ENCODE measurements at regions not wholly inside any gene's neighbourhood (a gene's known extent, or its start where the extent isn't known, plus 50 kb on each side); places are given as distances from the start of the nearest gene placed in this dataset.
"Not testable (repeated sequence)": the region's sequence is repeated elsewhere in the genome, so short reads cannot be mapped to it uniquely, and the experiment has no call there.

GRCh38 chr7:131652934-131653333, 96.5 kb upstream of the PODXL start:
- no peak for DNase-seq
- in situ Hi-C loops (cut with HindIII; ENCODE audit: low pct_ligation_motif_present, low pct_unique_long_range_greater_than_20kb, low sequenced_read_pairs) = no loop called here

GRCh38 chr7:131652194-131652593, 95.8 kb upstream of the PODXL start:
- in situ Hi-C loops (cut with HindIII; ENCODE audit: low pct_ligation_motif_present, low pct_unique_long_range_greater_than_20kb, low sequenced_read_pairs) = no loop called here
- no peak for DNase-seq

GRCh38 chr7:131649879-131650278, 93.5 kb upstream of the PODXL start:
- no peak for DNase-seq
- in situ Hi-C loops (cut with HindIII; ENCODE audit: low pct_ligation_motif_present, low pct_unique_long_range_greater_than_20kb, low sequenced_read_pairs) = no loop called here

GRCh38 chr7:131649003-131649541, 92.6 kb upstream of the PODXL start:
- no peak for DNase-seq
- in situ Hi-C loops (cut with HindIII; ENCODE audit: low pct_ligation_motif_present, low pct_unique_long_range_greater_than_20kb, low sequenced_read_pairs) = no loop called here

GRCh38 chr7:131648491-131648890, 92.1 kb upstream of the PODXL start:
- no peak for DNase-seq
- in situ Hi-C loops (cut with HindIII; ENCODE audit: low pct_ligation_motif_present, low pct_unique_long_range_greater_than_20kb, low sequenced_read_pairs) = no loop called here

GRCh38 chr7:131646203-131646602, 89.8 kb upstream of the PODXL start:
- DNase-seq = no peak
- in situ Hi-C loops (cut with HindIII; ENCODE audit: low pct_ligation_motif_present, low pct_unique_long_range_greater_than_20kb, low sequenced_read_pairs) = no loop called here

- DNase-seq = no peak
- in situ Hi-C loops (cut with HindIII; ENCODE audit: low pct_ligation_motif_present, low pct_unique_long_range_greater_than_20kb, low sequenced_read_pairs) = no loop called here
Observed at GRCh38 chr7:131642429-131642828, 86.0 kb upstream of the PODXL start.

- no peak for DNase-seq
- in situ Hi-C loops (cut with HindIII; ENCODE audit: low pct_ligation_motif_present, low pct_unique_long_range_greater_than_20kb, low sequenced_read_pairs) = no loop called here
Observed at GRCh38 chr7:131640686-131641085, 84.3 kb upstream of the PODXL start.

- in situ Hi-C loops (cut with HindIII; ENCODE audit: low pct_ligation_motif_present, low pct_unique_long_range_greater_than_20kb, low sequenced_read_pairs) = no loop called here
- DNase-seq = no peak
Observed at GRCh38 chr7:131638641-131639430, 82.4 kb upstream of the PODXL start.

- in situ Hi-C loops (cut with HindIII; ENCODE audit: low pct_ligation_motif_present, low pct_unique_long_range_greater_than_20kb, low sequenced_read_pairs) = no loop called here
- no peak for DNase-seq
Observed at GRCh38 chr7:131637859-131638258, 81.4 kb upstream of the PODXL start.

GRCh38 chr7:131636092-131636491, 79.7 kb upstream of the PODXL start:
- in situ Hi-C loops (cut with HindIII; ENCODE audit: low pct_ligation_motif_present, low pct_unique_long_range_greater_than_20kb, low sequenced_read_pairs) = no loop called here

GRCh38 chr7:131634197-131634596, 77.8 kb upstream of the PODXL start:
- DNase-seq; in situ Hi-C loops (cut with HindIII; ENCODE audit: low pct_ligation_motif_present, low pct_unique_long_range_greater_than_20kb, low sequenced_read_pairs): not testable (repeated sequence)

More at GRCh38 chr7:131636092-131636491, 79.7 kb upstream of the PODXL start:
- DNase-seq = no peak

GRCh38 chr7:131633342-131633843, 77.0 kb upstream of the PODXL start:
- no peak for DNase-seq
- in situ Hi-C loops (cut with HindIII; ENCODE audit: low pct_ligation_motif_present, low pct_unique_long_range_greater_than_20kb, low sequenced_read_pairs) = no loop called here

- DNase-seq = no peak
- in situ Hi-C loops (cut with HindIII; ENCODE audit: low pct_ligation_motif_present, low pct_unique_long_range_greater_than_20kb, low sequenced_read_pairs) = no loop called here
Observed at GRCh38 chr7:131630427-131630826, 74.0 kb upstream of the PODXL start.

GRCh38 chr7:131629217-131629882, 72.9 kb upstream of the PODXL start:
- peak; percentile 23 for DNase-seq
- in situ Hi-C loops (cut with HindIII; ENCODE audit: low pct_ligation_motif_present, low pct_unique_long_range_greater_than_20kb, low sequenced_read_pairs) = no loop called here

- in situ Hi-C loops (cut with HindIII; ENCODE audit: low pct_ligation_motif_present, low pct_unique_long_range_greater_than_20kb, low sequenced_read_pairs) = no loop called here
- no peak for DNase-seq
Observed at GRCh38 chr7:131628634-131629033, 72.2 kb upstream of the PODXL start.

GRCh38 chr7:131627735-131628190, 71.3 kb upstream of the PODXL start:
- no peak for DNase-seq
- in situ Hi-C loops (cut with HindIII; ENCODE audit: low pct_ligation_motif_present, low pct_unique_long_range_greater_than_20kb, low sequenced_read_pairs) = no loop called here

- no peak for DNase-seq
- in situ Hi-C loops (cut with HindIII; ENCODE audit: low pct_ligation_motif_present, low pct_unique_long_range_greater_than_20kb, low sequenced_read_pairs) = no loop called here
Observed at GRCh38 chr7:131626643-131627042, 70.2 kb upstream of the PODXL start.

- in situ Hi-C loops (cut with HindIII; ENCODE audit: low pct_ligation_motif_present, low pct_unique_long_range_greater_than_20kb, low sequenced_read_pairs) = no loop called here
- DNase-seq = peak; percentile 52
Observed at GRCh38 chr7:131625817-131626372, 69.5 kb upstream of the PODXL start.
